ENCODE measurements at regions not wholly inside any gene's neighbourhood (a gene's known extent, or its start where the extent isn't known, plus 50 kb on each side); places are given as distances from the start of the nearest gene placed in this dataset.

GRCh38 chr3:188082450-188082849, 71.5 kb upstream of the LPP start:
- no peak overlapping the region for H3K4me3 ChIP-seq (ENCODE audit: low read depth, low read length)
- H3K4me2 ChIP-seq (ENCODE audit: low read length) = no peak overlapping the region
- no peak overlapping the region for H2AFZ ChIP-seq
- no peaks in the 10 kb centered on the region for H3K9me3 ChIP-seq (ENCODE audit: control insufficient read depth, low read length)
- no peak for TF ChIP-seq CTCF (IDR thresholded peaks at IDR 0.05)
- H3K27ac ChIP-seq = peak overlapping the region; percentile 0
- H3K79me2 ChIP-seq = no peaks in the 10 kb centered on the region
- H3K4me1 ChIP-seq = no peaks in the 10 kb centered on the region
- H3K9ac ChIP-seq = no peak overlapping the region
- H3K27me3 ChIP-seq (ENCODE audit: control insufficient read depth, insufficient read depth, low read length) = no peaks in the 10 kb centered on the region
- no peaks in the 10 kb centered on the region for H3K36me3 ChIP-seq (ENCODE audit: control insufficient read depth, insufficient read depth, low read length)

DNA sequence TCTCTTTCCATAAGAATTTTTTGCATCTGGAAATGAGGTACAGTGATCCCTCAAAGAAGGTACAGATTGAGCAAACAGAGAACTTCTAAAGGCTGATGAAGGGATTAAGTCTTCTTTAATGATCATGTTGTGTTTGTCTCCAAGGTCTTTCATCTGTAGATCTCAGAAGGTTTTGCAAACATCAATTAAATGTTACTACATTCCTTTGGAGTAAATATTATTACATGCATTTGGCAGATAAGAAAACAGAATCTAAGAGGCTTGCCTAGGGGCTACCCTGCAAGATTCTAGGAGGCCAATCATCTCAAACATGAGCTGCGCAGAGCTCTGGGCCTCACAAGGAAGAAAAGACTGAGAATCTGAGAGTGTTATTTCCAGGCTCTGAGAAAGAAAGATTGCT, 70.9 kb upstream of the LPP start:
- H3K9ac ChIP-seq = no peak overlapping the region
- no peaks in the 10 kb centered on the region for H3K79me2 ChIP-seq
- no peak for TF ChIP-seq CTCF (IDR thresholded peaks at IDR 0.05)
- no peak overlapping the region for H2AFZ ChIP-seq
- H3K27ac ChIP-seq = peak overlapping the region; percentile 0
- H3K4me1 ChIP-seq = no peaks in the 10 kb centered on the region
- H3K4me2 ChIP-seq (ENCODE audit: low read length) = no peak overlapping the region
- no peak overlapping the region for H3K4me3 ChIP-seq (ENCODE audit: low read depth, low read length)
- no peaks in the 10 kb centered on the region for H3K9me3 ChIP-seq (ENCODE audit: control insufficient read depth, low read length)
- no peaks in the 10 kb centered on the region for H3K27me3 ChIP-seq (ENCODE audit: control insufficient read depth, insufficient read depth, low read length)
- H3K36me3 ChIP-seq (ENCODE audit: control insufficient read depth, insufficient read depth, low read length) = no peaks in the 10 kb centered on the region

GRCh38 chr3:188084752-188085583, 69.0 kb upstream of the LPP start:
- H3K36me3 ChIP-seq (ENCODE audit: control insufficient read depth, insufficient read depth, low read length) = no peaks in the 10 kb centered on the region
- H3K4me3 ChIP-seq (ENCODE audit: low read depth, low read length) = no peak overlapping the region
- no peak overlapping the region for H3K27ac ChIP-seq
- H3K79me2 ChIP-seq = no peaks in the 10 kb centered on the region
- H3K9ac ChIP-seq = no peak overlapping the region
- no peaks in the 10 kb centered on the region for H3K4me1 ChIP-seq
- H3K9me3 ChIP-seq (ENCODE audit: control insufficient read depth, low read length) = no peaks in the 10 kb centered on the region
- H3K4me2 ChIP-seq (ENCODE audit: low read length) = no peak overlapping the region
- TF ChIP-seq CTCF (IDR thresholded peaks at IDR 0.05) = no peak
- no peak overlapping the region for H2AFZ ChIP-seq
- H3K27me3 ChIP-seq (ENCODE audit: control insufficient read depth, insufficient read depth, low read length) = no peaks in the 10 kb centered on the region

DNA sequence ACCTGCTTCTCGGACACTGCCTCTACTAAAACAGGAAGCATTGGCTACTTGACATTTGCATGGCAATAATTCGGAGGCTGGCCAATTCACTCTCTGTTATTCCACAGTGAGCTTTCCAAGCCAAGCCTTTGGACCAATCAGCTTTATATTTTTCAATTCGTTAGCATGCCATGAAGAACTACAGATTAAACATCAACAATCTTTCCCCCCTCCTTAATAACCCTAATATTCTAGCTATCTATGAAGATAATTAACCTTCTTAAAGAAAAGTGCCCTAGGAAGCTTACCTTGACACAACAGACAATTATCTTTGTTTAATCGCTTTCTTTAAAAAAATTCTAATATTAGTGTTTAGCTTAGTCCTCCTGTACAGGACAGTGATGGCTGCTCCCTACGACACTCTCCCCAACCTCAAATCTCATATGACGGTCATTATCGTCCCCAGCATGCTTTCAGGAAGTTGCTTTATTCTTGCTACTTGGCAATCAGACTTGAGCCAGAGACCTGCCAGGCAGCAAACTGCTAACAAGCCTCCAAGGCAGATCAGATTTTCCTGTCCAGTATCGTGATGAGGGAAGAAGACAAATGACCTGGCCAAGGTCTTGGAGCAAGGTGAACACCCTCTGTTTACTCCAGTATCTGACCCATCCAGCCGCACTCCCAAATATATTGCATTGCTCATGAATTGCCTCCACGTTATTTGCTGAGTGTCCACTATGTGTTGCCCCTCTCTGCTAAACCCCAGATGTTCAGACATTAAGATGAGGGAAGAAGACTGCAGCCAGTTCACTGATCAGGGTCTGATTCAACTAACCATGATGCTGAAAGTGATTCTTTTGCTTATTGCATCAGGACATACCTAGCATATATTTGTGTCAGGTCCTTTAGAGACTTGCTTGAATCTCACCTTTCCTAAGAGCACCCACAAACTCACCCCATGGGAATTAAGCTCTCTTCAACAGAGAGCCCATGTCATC, 68.1 kb upstream of the LPP start:
- Histone ChIP-seq H3K4me3 (ENCODE audit: low read depth, low read length) (no peak overlapping the region), H3K4me2 (ENCODE audit: low read length) (no peak overlapping the region), H3K9me3 (ENCODE audit: control insufficient read depth, low read length) (no peaks in the 10 kb centered on the region), H3K27ac (no peak overlapping the region), H3K27me3 (ENCODE audit: control insufficient read depth, insufficient read depth, low read length) (no peaks in the 10 kb centered on the region), H3K4me1 (no peaks in the 10 kb centered on the region), H3K9ac (no peak overlapping the region), H3K36me3 (ENCODE audit: control insufficient read depth, insufficient read depth, low read length) (no peaks in the 10 kb centered on the region), H3K79me2 (no peaks in the 10 kb centered on the region), H2AFZ (no peak overlapping the region)
- TF ChIP-seq CTCF (IDR thresholded peaks at IDR 0.05) = no peak
